ENCODE measurements at regions not wholly inside any gene's neighbourhood (a gene's known extent, or its start where the extent isn't known, plus 50 kb on each side); places are given as distances from the start of the nearest gene placed in this dataset.
"Not testable (repeated sequence)": the region's sequence is repeated elsewhere in the genome, so short reads cannot be mapped to it uniquely, and the experiment has no call there.

DNA sequence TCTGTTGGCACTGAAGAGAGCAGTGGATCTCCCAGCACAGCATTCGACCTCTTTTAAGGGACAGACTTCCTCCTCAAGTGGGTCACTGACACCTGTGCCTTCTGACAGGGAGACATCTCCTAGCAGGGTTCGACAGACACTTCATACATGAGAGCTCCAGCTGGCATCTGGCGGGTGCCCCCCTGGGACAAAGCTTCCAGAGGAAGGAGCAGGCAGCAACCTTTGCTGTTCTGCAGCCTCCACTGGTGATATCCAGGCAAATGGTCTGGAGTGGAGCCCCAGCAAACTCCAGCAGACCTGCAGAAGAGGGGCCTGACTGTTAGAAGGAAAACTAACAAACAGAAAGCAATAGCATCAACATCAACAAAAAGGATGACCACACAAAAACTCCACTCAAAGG, 624.3 kb upstream of the CCDC179 start:
- TF ChIP-seq, protein P1, sequence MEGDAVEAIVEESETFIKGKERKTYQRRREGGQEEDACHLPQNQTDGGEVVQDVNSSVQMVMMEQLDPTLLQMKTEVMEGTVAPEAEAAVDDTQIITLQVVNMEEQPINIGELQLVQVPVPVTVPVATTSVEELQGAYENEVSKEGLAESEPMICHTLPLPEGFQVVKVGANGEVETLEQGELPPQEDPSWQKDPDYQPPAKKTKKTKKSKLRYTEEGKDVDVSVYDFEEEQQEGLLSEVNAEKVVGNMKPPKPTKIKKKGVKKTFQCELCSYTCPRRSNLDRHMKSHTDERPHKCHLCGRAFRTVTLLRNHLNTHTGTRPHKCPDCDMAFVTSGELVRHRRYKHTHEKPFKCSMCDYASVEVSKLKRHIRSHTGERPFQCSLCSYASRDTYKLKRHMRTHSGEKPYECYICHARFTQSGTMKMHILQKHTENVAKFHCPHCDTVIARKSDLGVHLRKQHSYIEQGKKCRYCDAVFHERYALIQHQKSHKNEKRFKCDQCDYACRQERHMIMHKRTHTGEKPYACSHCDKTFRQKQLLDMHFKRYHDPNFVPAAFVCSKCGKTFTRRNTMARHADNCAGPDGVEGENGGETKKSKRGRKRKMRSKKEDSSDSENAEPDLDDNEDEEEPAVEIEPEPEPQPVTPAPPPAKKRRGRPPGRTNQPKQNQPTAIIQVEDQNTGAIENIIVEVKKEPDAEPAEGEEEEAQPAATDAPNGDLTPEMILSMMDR (IDR thresholded peaks at IDR 0.05) = not testable (repeated sequence)
- not testable (repeated sequence) for TF ChIP-seq POLR2A (IDR thresholded peaks at IDR 0.05)
